ENCODE measurements at regions not wholly inside any gene's neighbourhood (a gene's known extent, or its start where the extent isn't known, plus 50 kb on each side); places are given as distances from the start of the nearest gene placed in this dataset.
"Not testable (repeated sequence)": the region's sequence is repeated elsewhere in the genome, so short reads cannot be mapped to it uniquely, and the experiment has no call there.

DNA sequence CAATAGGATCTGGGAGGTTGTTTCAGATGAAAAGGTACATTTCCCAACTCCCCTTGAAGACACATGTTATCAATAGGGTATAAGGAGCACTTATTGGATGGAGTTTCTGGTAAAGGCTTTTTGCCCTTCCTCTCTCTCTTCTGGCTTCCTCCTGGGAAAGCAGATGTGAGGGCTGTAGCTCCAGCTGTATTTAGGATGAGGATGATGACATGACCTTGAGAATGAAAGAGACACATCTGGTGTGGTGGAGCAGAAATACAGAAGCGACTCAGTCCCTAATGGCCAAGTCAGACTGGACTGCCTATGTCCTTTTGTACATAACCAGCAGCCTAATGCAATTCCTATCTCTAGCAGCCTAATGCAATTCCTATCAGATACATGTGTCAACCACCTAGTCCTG lies 100.9 kb upstream of the NXPH2 start:
- FAIRE-seq: no peak
- intact Hi-C loops (cut with DNase I): no loop called here
- Histone ChIP-seq H3K27me3 (no peaks in the 10 kb centered on the region), H3K4me3 (no peak overlapping the region), H3K4me1 (no peaks in the 10 kb centered on the region), H3K36me3 (no peaks in the 10 kb centered on the region), H3K27ac (no peak overlapping the region), H3K9me3 (no peaks in the 10 kb centered on the region)
- 76 to 92% methylated on average over 1 of the region's 1 CpG for WGBS, 2 donors
- TF ChIP-seq, protein P1, sequence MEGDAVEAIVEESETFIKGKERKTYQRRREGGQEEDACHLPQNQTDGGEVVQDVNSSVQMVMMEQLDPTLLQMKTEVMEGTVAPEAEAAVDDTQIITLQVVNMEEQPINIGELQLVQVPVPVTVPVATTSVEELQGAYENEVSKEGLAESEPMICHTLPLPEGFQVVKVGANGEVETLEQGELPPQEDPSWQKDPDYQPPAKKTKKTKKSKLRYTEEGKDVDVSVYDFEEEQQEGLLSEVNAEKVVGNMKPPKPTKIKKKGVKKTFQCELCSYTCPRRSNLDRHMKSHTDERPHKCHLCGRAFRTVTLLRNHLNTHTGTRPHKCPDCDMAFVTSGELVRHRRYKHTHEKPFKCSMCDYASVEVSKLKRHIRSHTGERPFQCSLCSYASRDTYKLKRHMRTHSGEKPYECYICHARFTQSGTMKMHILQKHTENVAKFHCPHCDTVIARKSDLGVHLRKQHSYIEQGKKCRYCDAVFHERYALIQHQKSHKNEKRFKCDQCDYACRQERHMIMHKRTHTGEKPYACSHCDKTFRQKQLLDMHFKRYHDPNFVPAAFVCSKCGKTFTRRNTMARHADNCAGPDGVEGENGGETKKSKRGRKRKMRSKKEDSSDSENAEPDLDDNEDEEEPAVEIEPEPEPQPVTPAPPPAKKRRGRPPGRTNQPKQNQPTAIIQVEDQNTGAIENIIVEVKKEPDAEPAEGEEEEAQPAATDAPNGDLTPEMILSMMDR (IDR thresholded peaks at IDR 0.05): no peak
- ATAC-seq: no peak
- no peak for DNase-seq

DNA sequence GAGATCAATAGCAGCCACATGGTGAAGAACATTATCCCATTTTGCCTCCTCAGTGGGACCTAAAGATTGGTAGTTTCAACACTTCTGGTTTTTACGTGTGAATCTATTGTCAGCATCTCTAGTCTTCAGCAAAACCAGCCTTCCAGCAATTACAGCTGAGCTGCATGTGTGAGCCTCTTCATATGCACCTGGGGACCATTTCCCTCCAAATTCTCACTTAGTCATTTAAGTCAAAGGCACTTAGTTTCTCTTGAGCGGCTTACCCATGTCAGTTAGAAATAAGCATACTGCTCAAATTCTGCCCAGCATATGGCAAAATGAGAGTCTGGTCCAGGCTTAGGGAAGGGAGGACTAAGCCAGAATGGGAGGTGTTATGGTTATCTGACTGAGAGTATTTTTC lies 99.7 kb upstream of the NXPH2 start:
- ATAC-seq (no peak), DNase-seq (no peak), FAIRE-seq (no peak)
- no peak overlapping the region for H3K27ac ChIP-seq
- WGBS, 2 donors: 61 to 80% methylated on average over 2 of the region's 2 CpGs
- no peaks in the 10 kb centered on the region for H3K4me1 ChIP-seq
- H3K9me3 ChIP-seq: no peaks in the 10 kb centered on the region
- H3K36me3 ChIP-seq: no peaks in the 10 kb centered on the region
- no peak overlapping the region for H3K4me3 ChIP-seq
- TF ChIP-seq, protein P1 (IDR thresholded peaks at IDR 0.05): no peak
- H3K27me3 ChIP-seq: no peaks in the 10 kb centered on the region
- intact Hi-C loops (cut with DNase I): no loop called here

DNA sequence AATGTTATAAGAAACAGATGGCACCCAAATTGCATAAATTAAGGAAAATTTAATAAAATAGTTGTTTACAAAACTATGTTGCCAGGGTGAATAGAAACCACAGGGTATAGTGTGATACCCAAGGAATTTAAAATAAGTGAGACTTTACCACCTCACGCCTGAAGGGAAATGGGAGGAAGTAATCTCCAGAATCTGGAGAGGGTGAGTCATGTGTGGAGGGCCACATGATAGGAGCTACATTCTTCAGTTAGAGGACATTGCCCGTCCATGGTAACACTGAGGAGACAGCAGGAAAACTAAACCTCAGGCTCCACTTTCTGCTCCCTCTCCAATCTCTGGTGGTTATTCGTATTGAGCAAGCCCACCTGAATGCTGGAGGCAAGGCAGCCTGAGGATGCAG lies 97.2 kb upstream of the NXPH2 start:
- Histone ChIP-seq H3K36me3 (no peaks in the 10 kb centered on the region), H3K9me3 (no peaks in the 10 kb centered on the region), H3K27me3 (no peaks in the 10 kb centered on the region), H3K27ac (no peak overlapping the region), H3K4me1 (no peaks in the 10 kb centered on the region), H3K4me3 (no peak overlapping the region)
- intact Hi-C loops (cut with DNase I): no loop called here
- 65 to 77% methylated on average over 3 of the region's 3 CpGs for WGBS, 2 donors
- ATAC-seq: no peak
- FAIRE-seq: no peak
- DNase-seq: no peak
- TF ChIP-seq, protein P1 (IDR thresholded peaks at IDR 0.05): no peak

DNA sequence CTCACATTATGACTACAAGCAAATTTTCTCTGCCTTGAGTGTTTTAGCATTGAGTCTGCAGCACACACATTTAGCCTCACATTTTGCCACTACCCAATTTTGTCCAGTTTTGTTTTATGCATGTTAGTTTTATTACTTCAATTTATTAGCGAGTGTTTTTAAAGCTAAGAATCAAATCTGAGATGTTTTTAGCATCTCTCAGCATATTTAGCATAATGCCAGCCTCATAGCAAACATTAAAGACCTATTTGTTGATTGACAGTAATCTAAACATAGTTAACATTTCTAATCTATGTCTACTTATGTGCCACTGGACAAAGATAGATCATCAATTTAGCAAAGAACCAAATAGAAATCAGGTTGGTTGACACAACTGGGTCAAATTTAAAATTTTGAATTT lies 94.1 kb upstream of the NXPH2 start:
- Histone ChIP-seq H3K9me3 (no peaks in the 10 kb centered on the region), H3K4me1 (no peaks in the 10 kb centered on the region), H3K27ac (no peak overlapping the region), H3K27me3 (no peaks in the 10 kb centered on the region), H3K36me3 (no peaks in the 10 kb centered on the region), H3K4me3 (no peak overlapping the region)
- WGBS, 2 donors: 75 to 77% methylated on average over 1 of the region's 1 CpG
- no peak for FAIRE-seq
- ATAC-seq: no peak
- TF ChIP-seq, protein P1 (IDR thresholded peaks at IDR 0.05): no peak
- DNase-seq: no peak
- intact Hi-C loops (cut with DNase I): no loop called here

DNA sequence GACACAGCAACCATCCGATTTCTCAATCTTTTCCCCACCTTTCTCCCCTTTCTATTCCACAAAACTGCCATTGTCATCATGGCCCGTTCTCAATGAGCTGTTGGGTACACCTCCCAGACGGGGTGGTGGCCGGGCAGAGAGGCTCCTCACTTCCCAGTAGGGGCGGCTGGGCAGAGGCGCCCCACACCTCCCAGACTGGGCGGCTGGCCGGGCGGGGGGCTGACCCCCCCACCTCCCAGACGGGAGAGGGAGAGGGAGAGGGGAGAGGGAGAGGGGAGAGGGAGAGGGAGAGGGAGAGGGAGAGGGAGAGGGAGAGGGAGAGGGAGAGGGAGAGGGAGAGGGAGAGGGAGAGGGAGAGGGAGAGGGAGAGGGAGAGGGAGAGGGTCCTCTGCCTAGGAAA lies 91.9 kb upstream of the NXPH2 start:
- H3K4me3 ChIP-seq; H3K27me3 ChIP-seq; H3K9me3 ChIP-seq; FAIRE-seq; H3K4me1 ChIP-seq; H3K27ac ChIP-seq; ATAC-seq; intact Hi-C loops (cut with DNase I); H3K36me3 ChIP-seq; DNase-seq: not testable (repeated sequence)
- 75 to 88% methylated on average over 1 to 10 of the region's 10 CpGs for WGBS, 2 donors

DNA sequence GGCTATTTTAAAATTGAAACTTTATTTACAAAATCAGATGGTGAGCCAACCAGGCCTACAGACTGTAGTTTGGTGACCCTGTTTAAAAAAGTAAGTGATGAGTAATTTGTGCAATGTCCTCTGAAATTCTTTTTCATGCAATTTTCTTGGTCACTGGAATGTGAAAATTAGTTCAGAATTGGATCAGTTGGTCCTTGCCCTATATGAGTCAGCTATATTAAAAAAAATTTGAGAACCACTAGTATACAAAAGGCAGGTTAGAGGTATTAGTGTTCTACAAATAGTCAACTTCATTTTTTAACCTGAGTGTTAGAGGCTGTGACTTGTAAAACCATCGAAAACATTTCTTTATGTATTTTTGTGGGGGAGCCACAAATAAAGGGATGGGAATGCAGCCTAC lies 91.1 kb upstream of the NXPH2 start:
- no peaks in the 10 kb centered on the region for H3K4me1 ChIP-seq
- WGBS, 2 donors: 76 to 86% methylated on average over 1 of the region's 1 CpG
- H3K27me3 ChIP-seq: no peaks in the 10 kb centered on the region
- no peaks in the 10 kb centered on the region for H3K9me3 ChIP-seq
- intact Hi-C loops (cut with DNase I): no loop called here
- ATAC-seq (no peak), DNase-seq (no peak), FAIRE-seq (no peak)
- no peak overlapping the region for H3K4me3 ChIP-seq
- H3K36me3 ChIP-seq: no peaks in the 10 kb centered on the region
- TF ChIP-seq, protein P1 (IDR thresholded peaks at IDR 0.05): no peak
- H3K27ac ChIP-seq: no peak overlapping the region

Data from pancreas (tissue), 10 donors.